D721Med (cell line): ENCODE measurements at regions not wholly inside any gene's neighbourhood (a gene's known extent, or its start where the extent isn't known, plus 50 kb on each side); places are given as distances from the start of the nearest gene placed in this dataset.
"Not testable (repeated sequence)": the region's sequence is repeated elsewhere in the genome, so short reads cannot be mapped to it uniquely, and the experiment has no call there.

Experiments
- DNase-seq: peaks from one replicate; pipeline ENCODE4 v3.0.0; 2011; ENCODE audit warnings: low spot score; ENCODE audit not compliant: insufficient read length
- FAIRE-seq: peaks from 2 replicates; lab custom pipeline; 2011; peaks lifted over from hg19 to GRCh38; lab: Jason Lieb, UNC
- CTCF ChIP-seq: IDR thresholded peaks from 2 replicates; pipeline ENCODE4 v1.5.1; 2012; ENCODE audit warnings: mild to moderate bottlenecking, control low read depth; ENCODE audit not compliant: insufficient read depth; ENCODE audit errors: missing control alignments

- DNase-seq, FAIRE-seq: not testable (repeated sequence)
Observed at GRCh38 chr4:121616449-121616848, 80.3 kb downstream of the ANXA5 start.

GRCh38 chr4:121614101-121614500 is 82.7 kb downstream of the ANXA5 start:
- no peak for TF ChIP-seq CTCF
- DNase-seq (no peak), FAIRE-seq (no peak)

- FAIRE-seq, result no peak
- DNase-seq, result no peak
- no peak for TF ChIP-seq CTCF
Observed at GRCh38 chr4:121599049-121599448, 97.7 kb downstream of the ANXA5 start.

- DNase-seq, result no peak
- no peak for TF ChIP-seq CTCF
- no peak for FAIRE-seq
Observed at GRCh38 chr4:121597346-121597934, 99.3 kb downstream of the ANXA5 start.

- no peak for FAIRE-seq
- DNase-seq, result no peak
- no peak for TF ChIP-seq CTCF
Observed at GRCh38 chr4:121594796-121595526, 101.8 kb downstream of the ANXA5 start.

GRCh38 chr4:121593760-121594159 is 103.0 kb downstream of the ANXA5 start:
- DNase-seq (no peak), FAIRE-seq (no peak)
- no peak for TF ChIP-seq CTCF

DNA sequence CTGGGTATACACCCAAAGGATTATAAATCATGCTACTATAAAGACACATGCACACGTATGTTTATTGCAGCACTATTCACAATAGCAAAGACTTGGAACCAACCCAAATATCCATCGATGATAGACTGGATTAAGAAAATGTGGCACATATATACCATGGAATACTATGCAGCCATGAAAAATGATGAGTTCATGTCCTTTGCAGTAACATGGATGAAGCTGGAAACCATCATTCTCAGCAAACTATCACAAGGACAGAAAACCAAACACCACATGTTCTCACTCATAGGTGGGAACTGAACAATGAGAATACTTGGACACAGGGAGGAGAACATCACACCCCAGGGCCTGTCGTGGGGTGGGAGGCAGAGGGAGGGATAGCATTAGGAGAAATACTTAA is 104.5 kb downstream of the ANXA5 start:
- FAIRE-seq, DNase-seq: not testable (repeated sequence)

DNA sequence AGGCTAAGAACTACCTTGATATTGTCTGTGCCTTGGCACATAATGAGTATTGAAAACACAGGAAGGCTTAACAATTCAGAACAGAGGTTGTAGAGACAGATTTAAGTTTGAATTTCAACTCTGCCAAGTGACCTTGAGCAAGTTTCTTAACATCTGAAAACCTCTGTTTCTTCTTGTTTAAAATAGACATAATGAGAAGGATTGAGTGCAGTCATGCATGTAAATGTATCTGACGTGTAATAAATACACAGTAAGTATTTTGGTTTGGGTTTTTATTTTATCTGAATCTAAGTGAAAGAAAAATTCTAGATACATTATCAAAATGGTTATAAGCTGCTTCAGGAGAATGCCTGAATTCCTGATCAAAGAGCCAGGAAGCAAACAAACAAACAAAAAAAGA is 111.9 kb downstream of the ANXA5 start:
- DNase-seq (no peak), FAIRE-seq (no peak)
- no peak for TF ChIP-seq CTCF
